GF-D8 (cell line): ENCODE measurements at regions not wholly inside any gene's neighbourhood (a gene's known extent, or its start where the extent isn't known, plus 50 kb on each side); places are given as distances from the start of the nearest gene placed in this dataset.
"Not testable (repeated sequence)": the region's sequence is repeated elsewhere in the genome, so short reads cannot be mapped to it uniquely, and the experiment has no call there.

ENCODE experiments used
- DNase-seq: peaks from one replicate; lab custom pipeline; 2025; lab: John Stamatoyannopoulos, UW

DNA sequence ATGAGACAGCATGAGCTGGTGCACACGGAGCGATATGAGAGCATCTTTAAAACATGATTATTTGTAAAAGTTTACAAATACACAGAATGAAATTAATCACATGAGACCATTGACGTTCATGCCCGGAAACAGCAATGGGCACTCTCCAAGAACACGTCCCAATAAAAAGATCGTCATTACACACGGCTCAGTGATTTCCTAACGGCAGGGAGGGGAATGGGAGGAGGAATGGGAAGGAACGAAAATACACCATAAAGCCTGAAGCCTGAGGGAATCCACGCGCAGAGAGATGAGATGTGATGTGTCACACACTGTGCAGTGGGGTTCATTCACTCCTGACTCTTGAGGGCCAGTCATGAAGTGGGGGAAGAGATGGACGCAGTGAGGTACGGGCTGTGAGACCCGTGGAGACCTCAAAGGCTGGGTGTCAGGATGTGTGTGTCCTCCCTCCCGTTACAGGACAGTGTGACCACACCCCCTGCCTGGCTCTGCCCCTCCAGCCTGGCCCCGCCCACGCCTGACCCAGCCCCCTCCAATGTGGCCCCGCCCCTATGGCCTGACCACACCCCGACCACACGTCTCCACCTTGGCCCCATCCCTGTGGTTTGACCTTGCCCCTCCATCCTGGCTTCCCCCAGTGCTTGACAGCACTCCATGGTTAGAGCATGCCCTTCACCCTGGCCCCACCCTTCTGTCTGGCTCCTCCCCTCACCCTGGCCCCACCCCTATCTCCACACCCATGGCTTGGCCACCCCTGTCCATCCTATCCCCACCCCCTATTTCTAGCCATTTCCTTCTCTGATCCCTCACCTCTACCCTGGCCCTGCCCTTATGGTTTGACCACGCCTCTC is 270.5 kb upstream of the SFSWAP start:
- DNase-seq: not testable (repeated sequence)

DNA sequence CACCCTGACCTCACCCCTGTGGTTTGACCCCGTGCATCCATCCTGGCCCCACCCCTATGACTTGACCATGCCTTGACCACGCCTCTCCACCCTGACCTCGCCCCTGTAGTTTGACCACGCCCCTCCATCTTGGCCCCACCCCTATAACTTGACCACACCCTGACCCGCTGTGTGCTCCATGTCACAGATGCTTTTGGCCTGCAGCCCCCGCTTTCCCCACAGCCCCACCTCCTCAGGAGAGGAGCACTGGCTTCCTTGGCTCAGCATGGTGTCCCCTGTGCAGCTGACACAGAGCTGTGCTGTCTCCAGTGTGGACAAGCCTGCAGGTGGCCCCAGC is 269.9 kb upstream of the SFSWAP start:
- DNase-seq: no peak

DNA sequence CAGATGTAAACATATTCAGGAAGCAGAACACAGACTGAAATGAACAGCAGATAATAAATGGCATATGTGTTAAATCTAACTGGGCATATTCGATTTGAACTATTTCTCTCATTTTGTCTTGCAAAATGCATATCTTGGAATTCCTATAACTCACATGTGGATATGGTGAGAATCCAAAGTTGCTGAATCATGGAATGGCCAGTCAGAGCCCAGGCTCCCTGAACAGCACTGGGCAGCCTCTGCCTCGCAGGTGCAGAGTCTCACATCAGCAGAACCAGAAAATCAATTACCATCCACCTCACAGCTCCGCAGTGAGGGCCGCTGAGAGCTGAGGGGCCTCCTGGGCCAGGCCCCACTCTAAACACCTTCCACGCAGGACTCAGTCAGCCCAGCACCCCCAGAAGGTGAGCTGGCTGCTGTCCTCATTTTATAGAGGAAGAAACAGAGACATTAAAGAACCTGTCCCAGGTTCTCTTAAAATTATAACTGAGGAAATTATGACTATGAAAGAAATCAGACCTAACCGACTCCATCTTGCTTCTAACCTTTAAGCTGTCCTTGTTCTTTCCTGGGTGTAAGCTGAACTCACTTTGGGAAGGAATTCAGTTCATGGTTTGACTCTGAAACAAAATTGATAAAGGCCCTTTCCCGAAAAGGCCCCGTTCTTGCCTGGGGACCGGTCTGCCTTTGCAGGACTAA is 269.1 kb upstream of the SFSWAP start:
- no peak for DNase-seq

DNA sequence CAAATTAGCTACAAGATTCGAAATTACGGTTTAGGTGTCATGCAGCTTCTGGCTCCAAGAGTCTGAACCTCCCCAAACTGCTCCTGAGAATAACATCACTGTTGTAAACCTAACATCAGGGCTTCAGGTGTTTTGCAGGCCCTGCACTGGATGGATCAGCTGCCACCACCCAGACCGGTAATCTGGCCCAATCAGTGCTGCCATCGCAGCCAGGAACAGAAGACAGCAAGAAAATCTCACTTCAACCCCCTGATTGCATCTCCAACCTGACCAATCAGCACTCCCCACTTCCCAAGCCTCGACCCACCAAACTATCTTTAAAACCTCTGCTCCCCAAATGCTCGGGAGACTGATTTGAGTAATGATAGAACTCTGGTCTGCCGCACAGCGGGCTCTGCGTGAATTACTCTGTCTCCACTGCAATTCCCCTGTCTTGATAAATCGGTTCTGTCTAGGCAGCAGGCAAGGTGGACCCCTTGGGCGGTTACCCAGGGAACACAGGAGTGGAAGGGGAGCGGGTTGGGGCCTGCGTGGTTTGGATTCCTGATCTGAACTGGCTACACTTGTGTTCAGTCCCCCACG is 268.5 kb upstream of the SFSWAP start:
- DNase-seq: no peak

DNA sequence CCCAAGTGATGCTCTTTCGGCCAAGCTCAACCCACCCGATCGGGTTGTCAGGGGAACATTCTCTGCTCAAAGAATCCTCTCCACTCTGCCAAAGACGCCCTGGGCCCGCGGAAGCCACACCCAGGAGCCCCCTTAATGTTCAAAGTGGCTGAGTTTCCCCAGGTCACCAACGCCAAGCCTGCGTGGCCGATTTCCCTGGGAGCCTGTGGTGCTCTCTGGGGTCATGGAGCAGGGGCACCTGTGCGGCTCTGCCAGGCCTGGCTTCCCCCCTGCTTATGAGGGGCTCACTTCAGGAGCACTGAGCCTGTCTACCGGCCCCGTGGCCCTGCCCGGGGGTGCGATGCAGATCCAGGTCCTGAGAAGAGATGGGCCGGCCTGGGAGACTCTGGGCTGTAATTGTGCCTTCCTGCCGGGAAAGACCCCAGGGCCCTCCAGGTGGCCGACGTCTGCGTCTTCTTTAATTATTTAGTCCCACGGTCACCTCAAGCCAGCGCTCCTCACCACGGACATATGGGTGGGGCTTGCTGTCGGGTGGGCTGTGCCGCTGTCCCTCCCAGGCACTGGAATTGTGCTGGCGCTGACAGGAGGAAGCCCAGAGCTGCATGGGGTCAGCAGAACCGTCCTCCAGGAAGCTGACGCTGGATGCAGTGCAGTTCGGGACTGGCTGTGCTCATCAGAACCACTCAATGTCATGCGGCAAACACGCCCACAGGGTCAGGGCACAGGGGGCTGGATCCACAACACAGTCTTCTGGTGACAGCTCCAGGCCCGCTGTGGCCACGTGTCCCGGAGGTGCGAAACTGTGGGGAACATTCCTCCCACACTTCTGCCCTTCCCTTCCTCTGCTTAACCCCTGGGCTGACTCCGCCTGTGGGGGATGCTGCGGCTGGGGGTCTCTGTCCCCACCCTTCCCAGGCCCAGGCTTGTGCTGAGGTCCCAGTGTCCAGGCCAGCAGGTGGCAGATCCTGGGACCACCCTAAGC is 267.6 kb upstream of the SFSWAP start:
- DNase-seq: no peak

DNA sequence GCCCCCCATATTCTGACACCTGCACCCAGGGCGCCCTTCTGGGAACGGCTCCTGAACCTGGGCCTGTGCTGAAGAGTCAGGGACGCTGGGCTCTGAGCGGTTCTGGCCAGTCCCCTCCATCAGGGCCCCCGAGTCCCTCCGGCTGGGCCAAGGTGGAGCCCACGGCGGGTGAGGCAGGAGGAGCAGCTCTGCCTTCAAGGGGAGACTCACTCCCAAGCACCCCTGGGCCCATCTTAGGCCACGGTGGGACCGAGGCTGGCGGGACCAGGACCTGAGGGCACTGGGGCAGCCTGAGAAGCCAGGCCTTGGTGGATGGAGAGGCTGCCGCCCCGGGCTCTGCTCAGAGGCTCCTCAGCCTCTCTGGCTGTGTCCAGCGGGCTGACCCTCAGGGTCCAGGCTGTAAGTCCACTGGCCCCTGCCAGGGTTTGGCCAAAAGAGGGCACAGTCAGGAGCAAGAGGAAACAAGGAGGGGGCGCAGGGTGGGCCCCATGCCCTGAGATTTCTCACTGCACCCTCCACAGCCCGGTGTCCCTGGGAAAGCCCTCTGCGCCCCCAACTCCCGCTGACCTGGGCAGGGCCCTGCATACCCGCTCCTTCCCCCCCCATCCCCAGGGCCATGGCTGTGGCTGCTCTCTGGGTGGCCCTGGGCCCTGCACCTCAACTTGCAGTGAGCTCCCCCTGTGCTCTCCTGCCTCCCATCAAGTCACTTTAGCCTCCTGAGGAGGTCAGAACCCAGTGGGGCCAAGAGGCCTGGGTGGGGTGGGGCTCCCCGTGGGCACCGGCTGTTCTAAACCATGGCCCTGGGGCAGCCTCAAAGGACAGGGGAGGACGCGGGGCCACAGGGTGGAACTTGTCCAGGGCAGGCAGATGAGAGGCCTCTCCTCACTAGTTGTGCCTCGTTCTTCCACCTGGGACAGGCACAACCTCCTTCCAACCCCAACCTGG is 266.4 kb upstream of the SFSWAP start:
- no peak for DNase-seq

DNA sequence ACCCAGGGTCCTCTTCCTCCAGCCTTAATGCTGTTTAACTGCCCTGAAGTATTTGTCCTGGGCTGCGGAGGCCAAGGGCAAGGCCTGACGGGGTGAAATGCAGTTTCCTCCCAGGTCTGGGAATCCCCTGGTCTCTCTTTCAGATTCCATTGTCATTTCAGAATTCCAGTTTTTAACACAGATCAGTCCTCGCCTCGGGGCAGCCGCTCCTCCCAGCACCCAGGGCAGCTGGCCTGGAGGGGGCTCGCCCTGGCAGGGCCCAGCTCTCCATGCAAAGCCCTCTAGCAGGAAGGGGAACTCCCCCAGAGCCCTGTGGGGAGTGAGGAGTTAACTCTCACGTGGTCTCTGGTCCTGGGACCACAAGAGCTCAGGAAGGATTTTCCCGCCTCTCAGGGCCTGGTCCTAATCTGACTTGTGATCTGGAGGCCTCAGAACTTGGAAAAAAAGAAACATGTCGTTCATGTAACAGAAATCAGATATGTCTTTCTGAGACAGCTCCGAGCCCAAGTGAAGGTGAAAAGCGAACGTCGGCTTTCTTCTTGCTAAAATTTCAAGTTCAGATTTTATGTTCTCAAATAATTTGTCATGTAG is 265.6 kb upstream of the SFSWAP start:
- no peak for DNase-seq

DNA sequence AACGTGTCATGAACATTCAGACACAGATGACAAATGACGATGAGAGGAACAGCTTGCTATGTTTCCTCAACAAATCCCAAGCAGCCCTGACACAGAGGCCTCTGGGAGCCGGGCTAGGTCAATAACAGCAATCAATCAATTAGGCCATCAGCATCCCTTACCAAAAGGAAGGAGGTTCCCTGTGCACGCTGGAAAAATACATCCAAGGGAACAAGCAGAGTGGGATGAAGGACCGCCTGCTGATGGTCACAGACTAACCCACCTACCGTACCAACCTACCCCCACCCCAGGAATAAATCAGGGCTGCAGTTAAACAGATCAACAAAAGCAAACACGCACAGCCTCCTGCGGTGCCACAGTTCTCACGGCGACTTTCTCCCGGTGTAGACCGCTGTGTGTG is 265.1 kb upstream of the SFSWAP start:
- no peak for DNase-seq

DNA sequence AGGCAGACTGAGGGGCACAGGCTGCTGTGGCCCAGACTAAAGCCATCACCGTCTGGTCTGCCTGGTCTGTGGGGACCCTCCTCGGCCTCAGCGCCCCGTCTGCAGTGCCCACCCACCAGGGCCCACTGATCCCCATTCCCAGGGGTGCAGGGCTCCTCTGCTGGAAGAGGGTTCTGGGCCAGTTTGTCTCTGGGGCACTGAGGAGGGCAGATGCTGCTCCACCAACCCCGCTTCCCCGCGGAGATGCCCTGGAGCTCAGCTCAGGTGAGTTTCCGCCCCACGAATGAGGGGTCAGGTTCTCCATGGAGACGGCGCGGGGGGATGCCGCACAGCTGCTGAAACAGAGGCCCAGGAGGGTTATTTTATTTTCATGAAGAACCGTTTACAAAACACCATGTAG is 263.3 kb upstream of the SFSWAP start:
- not testable (repeated sequence) for DNase-seq

DNA sequence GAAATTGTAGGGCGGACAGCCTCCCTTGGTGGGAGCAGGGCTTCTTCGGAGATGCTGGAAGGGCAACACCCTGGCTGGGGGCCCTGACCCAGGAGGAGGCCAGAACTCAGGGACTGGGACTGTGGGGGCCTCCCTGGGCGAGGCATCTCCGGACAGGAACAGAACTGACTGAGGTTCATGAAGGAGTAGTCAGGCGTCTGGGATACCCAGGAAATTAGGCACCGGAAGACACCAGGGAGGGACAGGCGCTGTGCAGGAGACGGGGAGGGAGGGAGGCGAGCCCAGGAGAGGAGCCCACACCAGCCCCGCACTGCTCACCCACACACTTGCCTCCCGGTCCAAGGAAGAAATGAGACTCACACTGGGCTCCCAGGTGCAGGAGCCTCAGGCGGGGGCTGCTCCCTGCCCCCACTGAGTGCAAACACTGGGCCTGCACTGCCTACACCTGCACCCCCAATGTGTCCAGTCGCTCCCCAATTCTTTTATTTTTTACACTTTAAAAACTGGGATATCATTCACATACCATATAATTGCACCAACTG is 262.6 kb upstream of the SFSWAP start:
- DNase-seq: no peak

DNA sequence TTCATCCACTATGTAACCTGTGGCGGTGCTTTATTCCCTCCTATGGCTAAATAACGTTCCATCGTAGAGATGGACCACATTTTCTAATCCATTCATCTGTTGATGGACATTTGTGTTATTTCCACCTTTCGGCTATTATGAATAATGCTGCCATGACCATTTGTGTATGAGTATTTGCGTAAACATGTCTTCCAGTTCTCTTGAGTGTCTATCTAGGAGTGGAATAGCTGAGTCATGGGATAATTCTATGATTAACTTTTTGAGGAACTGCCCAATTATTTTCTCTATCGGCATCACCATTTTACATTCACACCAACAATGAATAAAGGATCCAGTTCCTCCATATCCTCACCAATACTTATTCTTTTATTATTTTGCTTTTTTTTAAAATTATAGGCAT is 261.9 kb upstream of the SFSWAP start:
- no peak for DNase-seq

DNA sequence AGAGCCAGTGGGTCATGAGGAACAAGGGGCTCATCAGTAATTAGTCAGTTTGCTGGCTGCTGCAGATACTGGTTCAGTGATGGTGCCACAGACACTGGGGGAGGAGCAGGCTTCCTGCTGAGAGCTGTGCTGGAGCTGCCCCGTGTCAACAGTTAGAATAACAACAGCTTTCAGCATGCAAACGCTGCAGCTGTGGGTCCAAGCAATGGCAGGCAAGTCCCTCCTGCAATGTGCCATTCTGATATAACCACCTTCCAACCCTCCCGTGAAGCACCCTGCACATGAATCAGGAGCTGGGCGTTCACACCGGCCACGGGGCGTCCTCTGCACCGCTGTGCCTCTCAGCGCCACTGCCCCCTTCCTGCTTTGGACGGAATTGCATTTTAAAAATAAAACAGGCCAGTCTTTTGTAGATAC is 258.4 kb upstream of the SFSWAP start:
- no peak for DNase-seq

DNA sequence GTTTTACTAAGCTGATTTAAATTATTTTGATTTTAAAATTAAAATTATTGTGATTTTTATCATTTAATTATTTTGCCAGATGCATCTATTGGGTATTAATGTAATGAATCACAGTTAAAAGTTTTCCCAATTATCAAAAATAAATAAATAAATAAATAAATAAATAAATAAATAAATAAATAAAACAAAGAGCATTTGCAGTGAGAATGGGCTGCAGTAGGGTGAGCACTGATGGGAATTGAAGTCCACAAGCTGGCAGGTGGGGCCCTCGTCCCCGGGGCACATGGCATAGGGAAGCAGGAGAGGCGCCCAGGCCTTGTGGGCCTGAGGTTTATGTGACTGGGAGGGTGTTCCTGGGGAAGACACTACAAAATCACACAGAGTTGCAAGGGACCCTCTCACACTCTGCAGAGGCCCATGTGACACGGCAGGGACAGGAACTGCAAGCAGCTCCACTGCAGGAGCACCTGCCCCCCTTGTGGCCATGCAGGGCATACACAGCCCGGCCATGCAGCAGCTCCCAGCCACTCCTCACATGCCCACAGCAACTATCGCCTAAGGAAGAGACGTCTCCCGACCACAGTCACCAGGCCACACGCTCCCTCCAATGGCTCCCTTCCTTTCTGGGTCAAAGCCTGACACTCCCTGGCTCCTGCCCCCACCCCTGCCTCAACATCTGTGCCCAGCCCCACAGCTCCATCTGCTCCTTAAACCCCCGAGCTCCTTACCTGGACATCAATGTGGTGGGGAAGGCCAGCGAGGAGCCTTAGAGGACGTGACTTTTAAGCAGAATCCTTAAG is 256.3 kb upstream of the SFSWAP start:
- DNase-seq: peak; percentile 11

DNA sequence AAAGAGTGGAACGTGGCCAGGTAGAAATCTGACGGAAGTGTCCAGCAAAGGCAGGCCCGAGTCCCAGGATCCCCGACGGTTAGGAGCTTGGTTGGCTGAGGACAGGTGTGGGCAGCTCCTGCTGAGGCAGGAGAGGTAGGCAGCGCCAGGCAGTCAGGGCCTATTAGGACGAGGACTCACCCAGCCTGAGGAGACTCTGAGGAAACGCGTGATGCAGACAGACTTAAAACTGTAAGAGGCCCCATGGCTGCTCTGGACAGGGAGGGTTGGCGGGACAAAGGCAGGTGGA is 255.7 kb upstream of the SFSWAP start:
- DNase-seq: no peak

DNA sequence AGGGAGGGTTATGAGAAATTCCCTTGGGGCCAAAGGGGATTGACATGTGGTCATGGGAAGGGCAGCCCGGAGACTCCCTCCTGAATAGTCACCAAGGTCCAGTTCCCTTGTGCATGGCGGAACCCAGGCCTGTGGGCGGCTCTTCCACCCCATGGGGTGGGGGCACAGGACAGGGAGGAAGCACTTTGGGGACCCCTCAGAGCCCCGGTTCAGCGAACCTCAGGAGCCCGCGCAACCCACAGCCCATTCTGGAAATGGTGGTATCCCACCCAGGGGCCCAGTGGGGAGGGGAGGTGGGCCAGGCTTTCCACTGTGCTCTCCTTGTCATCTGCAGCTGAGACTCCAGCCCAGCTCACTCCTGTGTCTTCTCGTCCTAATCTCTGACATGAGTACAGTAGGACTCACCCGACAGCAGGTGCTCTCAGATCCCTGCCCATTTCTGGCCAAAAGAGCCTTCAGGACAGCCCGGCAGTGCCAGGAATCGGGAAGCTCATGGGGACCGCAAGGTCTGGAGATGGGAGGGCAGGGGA is 255.2 kb upstream of the SFSWAP start:
- no peak for DNase-seq

DNA sequence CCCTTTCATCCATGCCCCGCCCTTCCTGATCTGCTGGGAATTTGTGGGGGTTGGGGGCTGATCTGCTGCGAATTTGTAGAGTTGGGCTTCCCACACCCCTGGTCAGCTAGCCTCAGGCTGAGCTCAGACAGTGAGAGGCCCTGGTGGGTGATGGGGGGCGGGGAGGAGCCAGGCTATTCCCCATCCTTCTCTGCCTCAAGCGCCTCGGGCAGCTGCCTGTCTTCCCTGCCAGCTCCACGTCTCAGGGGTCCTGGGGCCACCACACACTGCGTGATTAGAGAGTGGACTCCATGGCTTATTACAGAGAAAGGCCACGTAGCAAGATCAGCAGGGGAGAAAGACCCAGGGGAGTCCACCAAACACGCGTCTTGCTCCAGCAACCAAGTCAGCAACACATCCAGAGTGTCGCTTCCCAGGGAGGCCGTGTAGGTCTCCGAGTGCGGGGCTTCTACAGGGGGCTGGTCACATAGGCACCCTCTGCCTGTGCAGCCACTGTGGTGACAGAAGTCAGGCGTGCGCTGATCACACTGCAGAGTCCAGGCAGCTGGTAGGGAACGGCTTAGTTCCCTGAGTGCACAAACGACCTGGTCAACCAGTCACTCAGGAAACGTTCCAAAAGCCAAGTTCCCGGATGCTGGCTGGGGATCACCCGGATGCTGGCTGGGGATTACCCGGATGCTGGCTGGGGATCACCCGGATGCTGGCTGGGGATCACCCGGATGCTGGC is 254.4 kb upstream of the SFSWAP start:
- no peak for DNase-seq

DNA sequence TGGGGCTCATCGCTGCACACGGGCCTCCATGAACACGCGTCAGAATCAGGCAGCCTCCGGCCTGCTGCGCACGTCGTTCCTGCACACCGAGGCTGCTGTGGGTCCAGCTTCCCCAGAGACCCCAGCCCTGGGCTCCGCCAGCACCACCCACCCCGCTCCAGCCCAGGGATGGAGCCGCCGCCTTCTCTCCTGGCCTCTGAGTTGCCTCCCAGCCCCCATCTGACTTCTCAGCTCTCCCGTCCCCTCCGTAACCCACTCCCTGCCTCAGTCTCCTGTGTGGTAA is 253.9 kb upstream of the SFSWAP start:
- DNase-seq: no peak

DNA sequence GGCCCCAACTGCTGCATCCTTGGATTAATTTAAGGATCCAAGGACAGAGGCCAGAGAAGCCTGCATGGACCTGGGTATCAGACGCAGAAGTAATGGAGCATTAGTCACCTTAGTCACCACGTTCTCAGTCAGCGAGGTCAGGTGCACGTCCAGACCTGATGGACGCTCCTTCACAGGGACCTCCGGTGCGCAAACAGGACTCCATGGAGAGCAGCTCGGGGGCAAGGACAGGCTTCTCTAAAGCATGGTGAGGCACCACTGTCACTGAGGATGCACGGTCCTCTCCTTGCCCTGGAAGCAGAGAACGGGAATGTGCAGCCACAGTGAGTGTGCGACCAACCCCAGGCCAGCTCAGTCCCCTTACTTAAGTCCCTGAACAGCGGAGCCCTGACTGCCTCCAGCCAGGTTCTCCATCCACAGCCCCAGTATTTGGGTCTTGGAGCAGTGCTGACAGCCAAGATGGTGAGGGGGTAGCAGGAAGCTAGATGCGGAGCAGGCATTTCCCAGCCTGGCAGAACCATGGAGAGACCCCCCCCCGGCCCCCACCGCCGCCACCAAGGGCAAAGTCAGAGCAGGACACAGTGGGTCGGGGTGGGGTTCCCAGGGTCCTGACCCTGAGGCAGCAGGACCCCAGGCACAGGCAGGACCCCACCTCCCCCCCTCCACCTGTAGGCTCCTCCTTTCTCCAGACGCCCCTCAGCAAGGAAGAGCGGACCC is 253.4 kb upstream of the SFSWAP start:
- DNase-seq: no peak
